ENCODE measurements at regions not wholly inside any gene's neighbourhood (a gene's known extent, or its start where the extent isn't known, plus 50 kb on each side); places are given as distances from the start of the nearest gene placed in this dataset.

- TF ChIP-seq CTCF (IDR thresholded peaks at IDR 0.05; ENCODE audit: low read depth, low read length): no peak
- H3K4me3 ChIP-seq (ENCODE audit: low read depth, low read length): no peak overlapping the region
These were observed 412.6 kb downstream of the PRDM2 start for GRCh38 chr1:14112613-14113012.

GRCh38 chr1:14113271-14113670, 413.3 kb downstream of the PRDM2 start:
- H3K4me3 ChIP-seq (ENCODE audit: low read depth, low read length): no peak overlapping the region
- TF ChIP-seq CTCF (IDR thresholded peaks at IDR 0.05; ENCODE audit: low read depth, low read length): no peak

- H3K4me3 ChIP-seq (ENCODE audit: low read depth, low read length): no peak overlapping the region
- no peak for TF ChIP-seq CTCF (IDR thresholded peaks at IDR 0.05; ENCODE audit: low read depth, low read length)
These were observed 414.0 kb downstream of the PRDM2 start for GRCh38 chr1:14113841-14114567.

GRCh38 chr1:14115976-14116375, 416.0 kb downstream of the PRDM2 start:
- no peak overlapping the region for H3K4me3 ChIP-seq (ENCODE audit: low read depth, low read length)
- TF ChIP-seq CTCF (IDR thresholded peaks at IDR 0.05; ENCODE audit: low read depth, low read length): no peak

GRCh38 chr1:14117700-14118099, 417.7 kb downstream of the PRDM2 start:
- TF ChIP-seq CTCF (IDR thresholded peaks at IDR 0.05; ENCODE audit: low read depth, low read length): no peak

GRCh38 chr1:14118691-14119485, 418.9 kb downstream of the PRDM2 start:
- H3K4me3 ChIP-seq (ENCODE audit: low read depth, low read length): no peak overlapping the region
- no peak for TF ChIP-seq CTCF (IDR thresholded peaks at IDR 0.05; ENCODE audit: low read depth, low read length)

More at GRCh38 chr1:14117700-14118099, 417.7 kb downstream of the PRDM2 start:
- H3K4me3 ChIP-seq (ENCODE audit: low read depth, low read length): no peak overlapping the region

GRCh38 chr1:14120895-14121294, 420.9 kb downstream of the PRDM2 start:
- H3K4me3 ChIP-seq (ENCODE audit: low read depth, low read length): no peak overlapping the region
- TF ChIP-seq CTCF (IDR thresholded peaks at IDR 0.05; ENCODE audit: low read depth, low read length): no peak
